ENCODE measurements at regions not wholly inside any gene's neighbourhood (a gene's known extent, or its start where the extent isn't known, plus 50 kb on each side); places are given as distances from the start of the nearest gene placed in this dataset.

DNA sequence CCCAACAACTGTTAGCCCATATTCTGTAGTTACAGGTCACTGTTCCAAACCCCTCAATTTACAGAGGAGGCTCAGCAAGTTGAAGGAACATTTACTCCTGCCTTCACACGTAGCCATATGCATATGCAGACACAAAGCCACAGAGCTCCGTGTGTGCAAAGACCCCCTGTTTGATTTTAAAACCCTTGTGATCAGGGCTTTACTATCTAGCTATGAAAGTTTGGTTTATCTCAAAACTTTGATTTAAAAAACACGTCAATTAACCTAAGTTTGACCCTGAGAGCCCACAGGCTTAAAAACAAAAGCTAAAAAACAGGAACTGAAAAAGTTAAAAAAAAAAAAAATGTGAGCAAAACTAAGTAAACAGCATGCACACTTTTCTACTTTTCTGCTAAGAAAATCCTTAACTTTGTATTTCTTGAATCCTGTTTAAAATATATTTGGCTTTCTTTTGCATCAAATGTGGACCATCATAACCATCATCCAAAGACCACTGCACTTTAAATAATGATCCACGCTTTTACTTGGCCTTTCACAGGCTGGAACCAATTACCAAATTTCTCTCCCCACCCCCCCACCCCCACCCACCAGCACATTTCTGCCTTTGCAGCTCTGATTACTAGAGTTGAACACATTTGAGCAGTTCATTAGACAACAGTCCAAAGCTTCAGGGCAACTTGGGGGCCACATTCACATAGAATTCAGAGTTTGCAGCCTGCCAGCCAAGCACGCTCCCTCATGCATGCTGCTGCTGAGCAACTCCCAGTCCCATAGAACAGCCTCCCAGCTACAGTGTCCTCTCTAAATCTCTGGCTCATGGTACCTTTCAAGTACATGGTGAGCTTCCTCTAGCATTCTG, 128.8 kb upstream of the MAP3K1 start:
- Histone ChIP-seq H3K4me1 (peaks cover 0 to 4% (median 0%) of the 10 kb centered on the region in 4 donors), H3K27me3 (no peaks in the 10 kb centered on the region), H3K9me3 (no peaks in the 10 kb centered on the region), H3K36me3 (no peaks in the 10 kb centered on the region), H3K4me3 (no peak overlapping the region), H3K27ac (peak overlapping the region in 2 of 5 donors; percentile 28 to 35)
- WGBS, 5 donors = 63 to 74% (median 65%) methylated on average over 5 of the region's 5 CpGs
- no peak for TF ChIP-seq POLR2A (IDR thresholded peaks at IDR 0.05)
- TF ChIP-seq POLR2AphosphoS5 (IDR thresholded peaks at IDR 0.05) = no peak
- TF ChIP-seq EP300 (IDR thresholded peaks at IDR 0.05) = no peak
- TF ChIP-seq, protein P1, sequence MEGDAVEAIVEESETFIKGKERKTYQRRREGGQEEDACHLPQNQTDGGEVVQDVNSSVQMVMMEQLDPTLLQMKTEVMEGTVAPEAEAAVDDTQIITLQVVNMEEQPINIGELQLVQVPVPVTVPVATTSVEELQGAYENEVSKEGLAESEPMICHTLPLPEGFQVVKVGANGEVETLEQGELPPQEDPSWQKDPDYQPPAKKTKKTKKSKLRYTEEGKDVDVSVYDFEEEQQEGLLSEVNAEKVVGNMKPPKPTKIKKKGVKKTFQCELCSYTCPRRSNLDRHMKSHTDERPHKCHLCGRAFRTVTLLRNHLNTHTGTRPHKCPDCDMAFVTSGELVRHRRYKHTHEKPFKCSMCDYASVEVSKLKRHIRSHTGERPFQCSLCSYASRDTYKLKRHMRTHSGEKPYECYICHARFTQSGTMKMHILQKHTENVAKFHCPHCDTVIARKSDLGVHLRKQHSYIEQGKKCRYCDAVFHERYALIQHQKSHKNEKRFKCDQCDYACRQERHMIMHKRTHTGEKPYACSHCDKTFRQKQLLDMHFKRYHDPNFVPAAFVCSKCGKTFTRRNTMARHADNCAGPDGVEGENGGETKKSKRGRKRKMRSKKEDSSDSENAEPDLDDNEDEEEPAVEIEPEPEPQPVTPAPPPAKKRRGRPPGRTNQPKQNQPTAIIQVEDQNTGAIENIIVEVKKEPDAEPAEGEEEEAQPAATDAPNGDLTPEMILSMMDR (IDR thresholded peaks at IDR 0.05) = no peak
- DNase-seq = no peak
- intact Hi-C loops (cut with DNase I; ENCODE audit: low total_unique reads) = no loop called here

DNA sequence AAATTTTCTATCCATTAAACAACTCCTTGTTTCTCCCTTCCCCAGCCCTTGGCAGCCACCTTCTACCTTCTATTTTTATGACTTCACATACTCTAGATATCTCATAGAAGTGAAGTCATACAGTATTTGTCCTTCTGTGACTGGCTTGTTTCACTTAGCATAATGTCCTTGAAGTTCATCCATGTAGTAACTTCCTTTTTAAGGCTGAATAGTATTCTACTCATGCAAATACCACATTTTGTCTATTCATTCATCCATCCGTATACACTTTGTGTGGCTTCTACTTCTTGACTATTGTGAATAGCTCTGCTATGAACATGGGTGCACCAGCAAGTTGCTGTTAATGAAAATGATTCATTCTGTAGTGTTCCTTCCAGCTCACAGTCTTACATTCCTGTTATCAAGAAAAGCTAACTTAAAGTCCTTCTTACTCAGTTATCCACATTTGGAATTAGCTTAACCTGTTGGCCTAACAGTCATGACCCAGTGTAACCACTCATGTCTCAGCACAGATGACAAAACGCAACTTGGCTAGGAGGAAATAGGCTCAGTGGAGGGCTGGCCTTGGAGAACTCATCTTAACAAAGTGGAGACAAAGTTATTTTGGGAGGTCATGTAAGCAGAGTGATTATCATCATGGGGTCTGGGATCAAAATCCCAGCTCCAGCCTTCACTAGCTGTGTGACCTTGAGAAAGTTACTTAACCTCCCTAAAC, 129.7 kb upstream of the MAP3K1 start:
- peaks cover 0 to 4% (median 0%) of the 10 kb centered on the region in 4 donors for H3K4me1 ChIP-seq
- no peaks in the 10 kb centered on the region for H3K9me3 ChIP-seq
- no peak for DNase-seq
- WGBS, 5 donors = 26 to 72% (median 58%) methylated on average over 2 of the region's 2 CpGs
- peak overlapping the region in 1 of 5 donors; percentile 35 for H3K27ac ChIP-seq
- H3K27me3 ChIP-seq = no peaks in the 10 kb centered on the region
- H3K36me3 ChIP-seq = no peaks in the 10 kb centered on the region
- no peak for TF ChIP-seq POLR2A (IDR thresholded peaks at IDR 0.05)
- TF ChIP-seq EP300 (IDR thresholded peaks at IDR 0.05) = no peak
- TF ChIP-seq, protein P1 (IDR thresholded peaks at IDR 0.05) = no peak
- no peak for TF ChIP-seq POLR2AphosphoS5 (IDR thresholded peaks at IDR 0.05)
- no peak overlapping the region for H3K4me3 ChIP-seq
- intact Hi-C loops (cut with DNase I; ENCODE audit: low total_unique reads) = no loop called here

DNA sequence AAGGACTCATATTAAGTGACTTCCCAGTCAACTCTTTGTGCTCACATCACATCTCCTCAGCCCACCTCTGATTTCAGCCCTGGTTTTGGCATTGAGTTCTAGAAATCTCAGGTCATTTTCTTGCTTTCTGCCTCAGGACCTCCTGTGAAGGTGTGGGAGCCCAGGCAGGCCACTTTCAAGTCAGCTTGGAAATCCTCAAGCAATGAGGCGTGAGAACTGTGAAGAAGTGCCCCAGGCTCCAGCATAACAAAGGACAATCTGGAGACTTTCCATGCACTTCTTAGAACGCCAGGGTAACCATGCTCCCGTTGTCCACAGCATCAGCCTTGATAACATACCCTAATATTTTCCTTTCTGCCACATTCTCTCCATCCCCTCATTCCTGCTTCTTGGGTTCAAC, 131.2 kb upstream of the MAP3K1 start:
- intact Hi-C loops (cut with DNase I; ENCODE audit: low total_unique reads) = no loop called here
- no peak overlapping the region for H3K4me3 ChIP-seq
- H3K27me3 ChIP-seq = no peaks in the 10 kb centered on the region
- H3K9me3 ChIP-seq = no peaks in the 10 kb centered on the region
- 89 to 93% (median 90%) methylated on average over 3 of the region's 3 CpGs for WGBS, 5 donors
- H3K36me3 ChIP-seq = no peaks in the 10 kb centered on the region
- no peak for TF ChIP-seq POLR2A (IDR thresholded peaks at IDR 0.05)
- no peak for TF ChIP-seq EP300 (IDR thresholded peaks at IDR 0.05)
- TF ChIP-seq, protein P1 (IDR thresholded peaks at IDR 0.05) = no peak
- no peak for TF ChIP-seq POLR2AphosphoS5 (IDR thresholded peaks at IDR 0.05)
- no peak for DNase-seq
- no peak overlapping the region for H3K27ac ChIP-seq
- peaks cover 0 to 4% (median 0%) of the 10 kb centered on the region in 4 donors for H3K4me1 ChIP-seq

DNA sequence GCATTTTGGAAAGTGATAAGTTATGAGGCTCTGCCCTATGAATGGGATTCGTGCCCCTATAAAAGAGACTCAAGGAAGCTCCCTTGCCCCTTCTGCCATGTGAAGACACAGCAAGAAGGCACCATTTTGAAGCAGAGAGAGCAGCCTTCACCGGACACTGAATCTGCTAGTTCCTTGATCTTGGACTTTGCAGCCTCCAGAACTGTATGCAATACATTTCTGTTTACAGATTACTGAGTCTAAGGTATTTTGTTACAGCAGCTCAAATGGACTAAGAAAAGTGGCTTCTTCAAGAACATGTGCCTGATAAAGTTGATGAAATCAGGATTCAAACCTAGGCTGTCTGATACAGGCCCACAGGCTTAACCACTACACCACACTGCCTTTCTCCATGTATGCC, 131.6 kb upstream of the MAP3K1 start:
- H3K4me1 ChIP-seq = peaks cover 0 to 4% (median 0%) of the 10 kb centered on the region in 4 donors
- DNase-seq = no peak
- H3K27ac ChIP-seq = no peak overlapping the region
- no peaks in the 10 kb centered on the region for H3K9me3 ChIP-seq
- WGBS, 5 donors = 91 to 97% (median 92%) methylated on average over 2 of the region's 2 CpGs
- intact Hi-C loops (cut with DNase I; ENCODE audit: low total_unique reads) = no loop called here
- no peak for TF ChIP-seq POLR2A (IDR thresholded peaks at IDR 0.05)
- TF ChIP-seq, protein P1 (IDR thresholded peaks at IDR 0.05) = no peak
- no peak for TF ChIP-seq EP300 (IDR thresholded peaks at IDR 0.05)
- no peak for TF ChIP-seq POLR2AphosphoS5 (IDR thresholded peaks at IDR 0.05)
- H3K27me3 ChIP-seq = no peaks in the 10 kb centered on the region
- H3K36me3 ChIP-seq = no peaks in the 10 kb centered on the region
- no peak overlapping the region for H3K4me3 ChIP-seq

Data from stomach (tissue), 8 donors.